ENCODE measurements at regions not wholly inside any gene's neighbourhood (a gene's known extent, or its start where the extent isn't known, plus 50 kb on each side); places are given as distances from the start of the nearest gene placed in this dataset.

- CTCF ChIA-PET, result no interaction called here
- H3K4me3 ChIP-seq (replicated peaks in 1 of 3; ENCODE audit: insufficient read depth in 1 of 3, low read depth in 1 of 3, low read length in 3 of 3), result no peak overlapping the region
- dilution Hi-C loops (cut with MboI; ENCODE audit: extremely low pct_ligation_motif_present, low sequenced_read_pairs) (no loop called here), intact Hi-C loops (cut with micrococcal nuclease) (no loop called here)
- no peaks in the 10 kb centered on the region for H3K36me3 ChIP-seq (ENCODE audit: control insufficient read depth in 2 of 2, extremely low read depth in 1 of 2, insufficient read depth in 2 of 2, low read length in 2 of 2)
- DNase-seq (ENCODE audit: low read depth, low spot score) (no peak), FAIRE-seq (no peak)
- H3K9me3 ChIP-seq (replicated peaks; ENCODE audit: control insufficient read depth, insufficient read depth, low read length), result peaks cover 9% of the 10 kb centered on the region
- no peak for TF ChIP-seq POLR2A (IDR thresholded peaks at IDR 0.05; ENCODE audit: low read depth, low read length)
- H3K27ac ChIP-seq (ENCODE audit: insufficient read depth, low read depth, low read length), result no peak overlapping the region
- H3K4me2 ChIP-seq (ENCODE audit: insufficient read depth, low read length), result no peak overlapping the region
- no peaks in the 10 kb centered on the region for H3K4me1 ChIP-seq (ENCODE audit: control insufficient read depth, extremely low read depth, insufficient read depth, low read length)
- no TSS peak for BruUV-seq (replicated peaks)
- no peak overlapping the region for H2AFZ ChIP-seq (ENCODE audit: low read depth, low read length)
- no peaks in the 10 kb centered on the region for H4K20me1 ChIP-seq (replicated peaks; ENCODE audit: control insufficient read depth, extremely low read depth, insufficient read depth, low read length)
- POLR2A ChIA-PET, result no interaction called here
- no peaks in the 10 kb centered on the region for H3K9me1 ChIP-seq (replicated peaks; ENCODE audit: control insufficient read depth, extremely low read depth, insufficient read depth, low read length)
- no peaks in the 10 kb centered on the region for H3K79me2 ChIP-seq (ENCODE audit: control insufficient read depth, insufficient read depth, low read length)
- H3K27me3 ChIP-seq (ENCODE audit: control insufficient read depth in 2 of 2, insufficient read depth in 2 of 2, low read length in 2 of 2), result no peaks in the 10 kb centered on the region
- H3K9ac ChIP-seq (replicated peaks; ENCODE audit: extremely low read depth, insufficient read depth, low read length), result no peak overlapping the region
Observed at GRCh38 chr5:4294878-4295277, 699.2 kb downstream of the IRX1 start.

- Histone ChIP-seq H3K27ac (ENCODE audit: insufficient read depth, low read depth, low read length) (no peak overlapping the region), H3K36me3 (ENCODE audit: control insufficient read depth in 2 of 2, extremely low read depth in 1 of 2, insufficient read depth in 2 of 2, low read length in 2 of 2) (no peaks in the 10 kb centered on the region), H3K4me2 (ENCODE audit: insufficient read depth, low read length) (no peak overlapping the region), H3K4me1 (ENCODE audit: control insufficient read depth, extremely low read depth, insufficient read depth, low read length) (no peaks in the 10 kb centered on the region), H3K4me3 (replicated peaks in 1 of 3; ENCODE audit: insufficient read depth in 1 of 3, low read depth in 1 of 3, low read length in 3 of 3) (no peak overlapping the region), H3K9me3 (replicated peaks; ENCODE audit: control insufficient read depth, insufficient read depth, low read length) (peaks cover 8% of the 10 kb centered on the region), H3K9me1 (replicated peaks; ENCODE audit: control insufficient read depth, extremely low read depth, insufficient read depth, low read length) (no peaks in the 10 kb centered on the region), H3K27me3 (ENCODE audit: control insufficient read depth in 2 of 2, insufficient read depth in 2 of 2, low read length in 2 of 2) (no peaks in the 10 kb centered on the region), H3K79me2 (ENCODE audit: control insufficient read depth, insufficient read depth, low read length) (no peaks in the 10 kb centered on the region), H4K20me1 (replicated peaks; ENCODE audit: control insufficient read depth, extremely low read depth, insufficient read depth, low read length) (no peaks in the 10 kb centered on the region), H3K9ac (replicated peaks; ENCODE audit: extremely low read depth, insufficient read depth, low read length) (no peak overlapping the region), H2AFZ (ENCODE audit: low read depth, low read length) (no peak overlapping the region)
- no peak for TF ChIP-seq FOS (IDR thresholded peaks at IDR 0.05; ENCODE audit: borderline replicate concordance, insufficient read depth, low read length)
- no peak for TF ChIP-seq MAX (IDR thresholded peaks at IDR 0.05; ENCODE audit: insufficient read depth, insufficient read length)
- TF ChIP-seq EZH2 (IDR thresholded peaks at IDR 0.05; ENCODE audit: borderline replicate concordance, low read depth, low read length, severe bottlenecking), result no peak
- no peak for TF ChIP-seq GATA2 (IDR thresholded peaks at IDR 0.05; ENCODE audit: insufficient read depth, insufficient read length, low read depth, low read length)
- dilution Hi-C loops (cut with MboI; ENCODE audit: extremely low pct_ligation_motif_present, low sequenced_read_pairs), result no loop called here
- intact Hi-C loops (cut with micrococcal nuclease), result no loop called here
- DNase-seq (ENCODE audit: low read depth, low spot score) (no peak), FAIRE-seq (no peak)
- CTCF ChIA-PET, result no interaction called here
- POLR2A ChIA-PET, result no interaction called here
- no TSS peak for BruUV-seq (replicated peaks)
Observed at GRCh38 chr5:4295663-4296339, 700.2 kb downstream of the IRX1 start.
